A673 (cell line): ENCODE measurements at regions not wholly inside any gene's neighbourhood (a gene's known extent, or its start where the extent isn't known, plus 50 kb on each side); places are given as distances from the start of the nearest gene placed in this dataset.

ENCODE experiments used
- BruUV-seq: library from RNA; stranded (reverse); fragments of 400-500 nt; replicated peaks from 2 replicates; lab custom pipeline; 2021; lab: Mats Ljungman, UMichigan
- CTCF ChIA-PET: fragments of 300-600 bp; sonication (Branson Sonifier 250); formaldehyde crosslinking; loops from one replicate; lab custom pipeline; 2022; ENCODE audit warnings: antibody characterized with exemption; lab: Charles Lee
- POLR2A ChIA-PET: fragments of 300-600 bp; sonication (Branson Sonifier 250); formaldehyde crosslinking; loops from one replicate; lab custom pipeline; 2022; ENCODE audit warnings: antibody characterized with exemption; ENCODE audit not compliant: low non-redundant PET; lab: Charles Lee
- DNase-seq: peaks from one replicate; pipeline ENCODE4 v3.0.0-alpha.2; 2015; ENCODE audit warnings: low spot score
- H3K27ac ChIP-seq: fragments of 200-600 bp; sonication (generic); 2 replicates; pipeline ENCODE4 v1.5.1; 2016; ENCODE audit warnings: mixed run types, low read depth, mild to moderate bottlenecking, mixed read lengths, antibody characterized with exemption, low read length; ENCODE audit not compliant: poor library complexity, severe bottlenecking
- H3K27me3 ChIP-seq: fragments of 200-600 bp; sonication (generic); replicated peaks from 2 replicates; pipeline ENCODE4 v1.6.1; 2017; ENCODE audit warnings: mixed run types, low read depth, mild to moderate bottlenecking, mixed read lengths, antibody characterized with exemption, low read length; ENCODE audit not compliant: insufficient read depth, poor library complexity
- H3K36me3 ChIP-seq: fragments of 200-600 bp; sonication (generic); 2 replicates; pipeline ENCODE4 v1.6.1; 2016; ENCODE audit warnings: mixed run types, mild to moderate bottlenecking, mixed read lengths, antibody characterized with exemption, low read length; ENCODE audit not compliant: insufficient read depth, poor library complexity, severe bottlenecking
- H3K4me1 ChIP-seq: fragments of 200-600 bp; sonication (generic); 2 replicates; pipeline ENCODE4 v1.6.1; 2017; ENCODE audit warnings: mixed run types, mild to moderate bottlenecking, mixed read lengths, antibody characterized with exemption, low read length; ENCODE audit not compliant: insufficient read depth, poor library complexity, severe bottlenecking
- H3K4me3 ChIP-seq: fragments of 200-600 bp; sonication (generic); 2 replicates; pipeline ENCODE4 v1.5.1; 2016; ENCODE audit warnings: low read depth, mixed run types, mild to moderate bottlenecking, mixed read lengths, low read length; ENCODE audit not compliant: poor library complexity, severe bottlenecking
- H3K9me3 ChIP-seq: fragments of 200-600 bp; sonication (generic); 2 replicates; pipeline ENCODE4 v1.6.1; 2016; ENCODE audit warnings: mixed run types, low read depth, mild to moderate bottlenecking, mixed read lengths, antibody characterized with exemption, low read length; ENCODE audit not compliant: poor library complexity, severe bottlenecking
- CTCF ChIP-seq: fragments of 300-800, 200-600 bp; sonication (generic); conservative IDR thresholded peaks from 2 replicates; pipeline ENCODE4 v1.5.1; 2017; ENCODE audit warnings: low read depth, mild to moderate bottlenecking, antibody characterized with exemption, low read length, moderate library complexity, mixed read lengths
- EZH2 ChIP-seq: fragments of 200-600 bp; sonication (generic); IDR thresholded peaks from 2 replicates; pipeline ENCODE4 v1.6.1; 2017; ENCODE audit warnings: borderline replicate concordance, low read depth, mild to moderate bottlenecking, mixed read lengths, antibody characterized with exemption, low read length; ENCODE audit not compliant: poor library complexity, severe bottlenecking
- intact Hi-C: fragments of 100-400 bp; cut with micrococcal nuclease; formaldehyde crosslinking; loops from one replicate; pipeline ENCODE4 v1.10.0; 2022; ENCODE audit not compliant: unreplicated experiment

GRCh38 chr18:1968801-1969498 is 602.4 kb downstream of the METTL4 start:
- intact Hi-C loops, result no loop called here
- H3K27ac ChIP-seq, result no peak overlapping the region
- ChIA-PET CTCF (no interaction called here), POLR2A (no interaction called here)
- H3K9me3 ChIP-seq, result no peaks in the 10 kb centered on the region
- no peaks in the 10 kb centered on the region for H3K36me3 ChIP-seq
- no peak overlapping the region for H3K4me3 ChIP-seq
- DNase-seq, result no peak
- no peaks in the 10 kb centered on the region for H3K4me1 ChIP-seq
- H3K27me3 ChIP-seq, result no peaks in the 10 kb centered on the region
- BruUV-seq, result no TSS peak
- TF ChIP-seq EZH2 (no peak), CTCF (no peak)

GRCh38 chr18:1976484-1976883 is 594.8 kb downstream of the METTL4 start:
- DNase-seq, result no peak
- CTCF ChIA-PET, result no interaction called here
- POLR2A ChIA-PET, result no interaction called here
- no peak for TF ChIP-seq CTCF
- no peak for TF ChIP-seq EZH2
- Histone ChIP-seq H3K27ac (no peak overlapping the region), H3K36me3 (no peaks in the 10 kb centered on the region), H3K27me3 (no peaks in the 10 kb centered on the region), H3K4me3 (no peak overlapping the region), H3K4me1 (no peaks in the 10 kb centered on the region), H3K9me3 (no peaks in the 10 kb centered on the region)
- BruUV-seq, result no TSS peak
- intact Hi-C loops, result no loop called here

GRCh38 chr18:1982056-1982455 is 589.2 kb downstream of the METTL4 start:
- BruUV-seq, result no TSS peak
- Histone ChIP-seq H3K27ac (no peak overlapping the region), H3K4me3 (no peak overlapping the region), H3K27me3 (no peaks in the 10 kb centered on the region), H3K4me1 (no peaks in the 10 kb centered on the region), H3K9me3 (no peaks in the 10 kb centered on the region), H3K36me3 (no peaks in the 10 kb centered on the region)
- intact Hi-C loops, result no loop called here
- CTCF ChIA-PET, result no interaction called here
- no peak for DNase-seq
- TF ChIP-seq CTCF, result no peak
- TF ChIP-seq EZH2, result no peak
- POLR2A ChIA-PET, result no interaction called here
